HepG2 (cell line): ENCODE measurements at regions not wholly inside any gene's neighbourhood (a gene's known extent, or its start where the extent isn't known, plus 50 kb on each side); places are given as distances from the start of the nearest gene placed in this dataset.

Source experiments
- EHMT2 ChIP-seq: fragments of 200-600 bp; sonication (generic); IDR thresholded peaks from 2 replicates; pipeline ENCODE4 v1.7.0; 2017; ENCODE audit warnings: antibody characterized with exemption, low read depth, low read length, borderline replicate concordance
- POLR2A ChIP-seq, 2 experiments: IDR thresholded peaks; 2 replicates each; pipeline ENCODE4 v1.6.1; 2011; ENCODE audit warnings: low read depth in 2 of 2, low read length in 2 of 2, mild to moderate bottlenecking in 1 of 2, moderate library complexity in 1 of 2; ENCODE audit not compliant: insufficient read depth in 1 of 2
- TP53 ChIP-seq: sonication (generic); formaldehyde crosslinking; conservative IDR thresholded peaks from 2 replicates; pipeline ENCODE4 v1.4.0; 2020; ENCODE audit warnings: missing genetic modification reagents
- TF ChIP-seq, protein P1 (sequence below): sonication (generic); formaldehyde crosslinking; IDR thresholded peaks from 2 replicates; pipeline ENCODE4 v1.5.0; 2020; ENCODE audit warnings: mild to moderate bottlenecking, missing genetic modification reagents, moderate library complexity

DNA sequence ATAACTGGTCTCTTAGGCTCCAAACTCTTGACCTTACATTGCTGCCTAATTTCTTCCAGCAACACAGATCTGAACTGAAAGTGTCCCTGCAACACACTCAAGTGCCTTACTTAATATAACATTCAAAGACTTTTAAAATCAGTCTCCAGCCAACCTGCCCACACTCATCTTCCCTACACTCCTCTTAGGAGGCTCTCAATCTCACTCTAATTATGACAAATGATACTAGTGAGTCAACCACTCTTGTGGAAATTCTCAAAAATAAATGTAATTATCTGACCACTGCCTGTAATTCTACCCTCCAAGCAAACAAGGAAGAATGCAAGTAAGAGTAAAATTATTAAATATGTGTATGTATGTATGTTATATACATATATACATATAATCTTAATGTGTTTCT is 348.1 kb upstream of the MIR17HG start:
- no peak for TF ChIP-seq TP53 (CRISPR knock-in tag)
- TF ChIP-seq, protein P1, sequence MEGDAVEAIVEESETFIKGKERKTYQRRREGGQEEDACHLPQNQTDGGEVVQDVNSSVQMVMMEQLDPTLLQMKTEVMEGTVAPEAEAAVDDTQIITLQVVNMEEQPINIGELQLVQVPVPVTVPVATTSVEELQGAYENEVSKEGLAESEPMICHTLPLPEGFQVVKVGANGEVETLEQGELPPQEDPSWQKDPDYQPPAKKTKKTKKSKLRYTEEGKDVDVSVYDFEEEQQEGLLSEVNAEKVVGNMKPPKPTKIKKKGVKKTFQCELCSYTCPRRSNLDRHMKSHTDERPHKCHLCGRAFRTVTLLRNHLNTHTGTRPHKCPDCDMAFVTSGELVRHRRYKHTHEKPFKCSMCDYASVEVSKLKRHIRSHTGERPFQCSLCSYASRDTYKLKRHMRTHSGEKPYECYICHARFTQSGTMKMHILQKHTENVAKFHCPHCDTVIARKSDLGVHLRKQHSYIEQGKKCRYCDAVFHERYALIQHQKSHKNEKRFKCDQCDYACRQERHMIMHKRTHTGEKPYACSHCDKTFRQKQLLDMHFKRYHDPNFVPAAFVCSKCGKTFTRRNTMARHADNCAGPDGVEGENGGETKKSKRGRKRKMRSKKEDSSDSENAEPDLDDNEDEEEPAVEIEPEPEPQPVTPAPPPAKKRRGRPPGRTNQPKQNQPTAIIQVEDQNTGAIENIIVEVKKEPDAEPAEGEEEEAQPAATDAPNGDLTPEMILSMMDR (CRISPR knock-in tag), result no peak
- TF ChIP-seq EHMT2, result no peak
- TF ChIP-seq POLR2A (IDR thresholded peaks at IDR 0.05; ENCODE audit: insufficient read depth in 1 of 2, low read depth in 2 of 2, low read length in 2 of 2), result no peak
